T1000 (cell line): ENCODE measurements at regions not wholly inside any gene's neighbourhood (a gene's known extent, or its start where the extent isn't known, plus 50 kb on each side); places are given as distances from the start of the nearest gene placed in this dataset.
"Not testable (repeated sequence)": the region's sequence is repeated elsewhere in the genome, so short reads cannot be mapped to it uniquely, and the experiment has no call there.

ENCODE experiments used
- DNase-seq: peaks from one replicate; lab custom pipeline; 2025; ENCODE audit warnings: mixed read lengths; lab: John Stamatoyannopoulos, UW

DNA sequence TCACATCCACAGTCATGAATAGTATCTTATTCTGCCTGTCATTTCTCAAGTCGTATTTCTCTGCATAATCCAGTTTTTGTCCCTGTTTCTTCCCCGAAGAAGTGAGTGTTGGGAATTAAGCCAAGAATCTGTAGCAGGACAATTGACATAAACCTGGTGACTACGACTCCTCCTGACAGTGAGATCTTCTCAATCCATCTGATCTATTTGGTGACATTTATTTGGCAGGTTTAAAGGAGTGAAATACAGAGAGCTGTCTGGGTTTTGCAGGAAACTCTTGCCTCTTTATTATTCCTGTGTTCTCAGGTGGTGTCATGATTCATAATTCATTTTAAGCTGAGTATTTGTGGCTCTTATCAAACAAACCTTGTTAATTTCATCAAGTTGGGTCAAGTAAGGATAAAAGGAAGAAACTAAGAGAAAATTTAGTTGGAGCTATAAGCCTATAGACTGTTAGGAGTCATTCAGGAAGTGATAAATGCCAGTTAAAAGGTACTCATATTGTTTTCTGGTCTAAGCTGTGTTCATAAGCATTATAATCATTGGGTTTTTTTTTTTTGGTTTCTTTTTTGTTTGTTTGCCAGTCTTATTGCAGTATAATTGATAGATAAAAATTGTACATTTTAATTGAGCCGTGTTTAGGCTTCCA lies 95.9 kb upstream of the PCSK1 start:
- DNase-seq: no peak

DNA sequence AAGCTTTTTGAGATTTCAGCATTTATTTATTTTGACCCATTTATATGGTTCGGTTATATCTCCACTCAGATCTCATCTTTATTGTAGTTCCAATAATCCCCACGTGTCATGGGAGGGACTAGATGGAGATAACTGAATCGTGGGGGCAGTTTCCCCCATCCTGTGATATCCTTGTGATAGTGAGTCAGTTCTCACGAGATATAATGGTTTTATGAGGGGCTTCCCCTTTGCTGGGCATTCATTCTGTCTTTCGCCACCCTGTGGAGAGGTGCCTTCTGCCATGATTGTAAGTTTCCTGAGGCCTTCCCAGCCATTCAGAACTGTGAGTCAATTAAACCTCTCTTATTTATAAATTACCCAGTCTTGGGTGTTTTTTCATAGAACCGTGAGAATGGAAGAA lies 96.5 kb upstream of the PCSK1 start:
- no peak for DNase-seq

DNA sequence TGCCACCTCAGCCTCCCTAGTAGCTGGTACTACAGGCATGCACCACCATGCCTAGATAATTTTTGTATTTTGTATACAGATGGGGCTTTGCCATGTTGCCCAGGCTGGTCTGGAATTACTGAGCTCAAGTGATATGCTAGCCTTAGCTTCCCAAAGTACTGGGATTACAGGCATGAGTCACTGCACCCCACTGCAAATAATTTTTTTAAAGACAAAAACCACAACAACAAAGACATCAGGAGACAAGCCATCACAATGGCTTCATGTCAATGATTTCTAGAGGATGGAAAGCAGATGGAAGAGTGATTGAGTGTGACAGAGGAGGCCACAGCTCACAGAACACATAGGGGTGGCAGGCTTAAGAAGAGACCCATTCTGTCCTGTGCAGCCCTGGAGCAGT lies 97.9 kb upstream of the PCSK1 start:
- no peak for DNase-seq

DNA sequence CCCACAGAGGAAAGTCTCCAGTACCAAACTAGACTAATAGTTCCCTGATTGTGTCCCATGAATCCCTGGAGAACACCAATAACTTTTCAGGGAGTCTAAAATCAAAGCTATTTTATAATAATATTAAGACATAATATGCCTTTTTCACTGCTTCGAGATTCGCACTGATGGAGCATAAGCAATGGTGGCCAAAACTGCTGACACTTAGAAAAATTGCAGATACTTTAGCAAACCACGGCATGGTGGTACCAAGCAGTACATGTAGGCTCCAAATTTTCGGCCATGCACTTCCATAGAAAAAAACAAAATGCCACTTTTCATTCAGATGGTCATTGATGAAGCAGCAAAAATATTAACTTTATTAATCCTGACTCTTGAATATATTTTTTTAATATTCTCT lies 100.3 kb upstream of the PCSK1 start:
- DNase-seq: no peak

- DNase-seq: no peak
These were observed 104.3 kb upstream of the PCSK1 start for GRCh38 chr5:96537386-96537785.

- no peak for DNase-seq
These were observed 105.8 kb upstream of the PCSK1 start for GRCh38 chr5:96538808-96539250.

DNA sequence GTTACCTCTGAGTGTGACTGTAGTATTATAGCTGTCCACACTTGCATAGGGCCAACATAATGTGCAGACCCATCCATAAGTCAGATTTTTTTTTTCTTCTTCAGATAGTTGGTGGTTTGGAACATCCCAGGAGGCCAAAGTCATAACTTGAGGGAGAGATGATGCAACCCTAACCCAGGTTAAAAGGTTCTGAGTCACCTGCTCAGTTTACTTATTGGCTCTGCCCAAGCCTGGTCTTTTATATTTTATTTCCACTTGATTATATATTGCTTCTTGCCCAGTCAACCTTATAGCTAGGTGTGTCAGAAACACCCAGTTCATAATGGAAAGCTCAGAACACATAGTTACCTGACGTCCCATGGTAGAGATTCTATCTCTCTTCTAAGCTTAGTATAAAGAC lies 113.1 kb upstream of the PCSK1 start:
- DNase-seq: no peak

- no peak for DNase-seq
These were observed 114.4 kb upstream of the PCSK1 start for GRCh38 chr5:96547486-96547885.

DNA sequence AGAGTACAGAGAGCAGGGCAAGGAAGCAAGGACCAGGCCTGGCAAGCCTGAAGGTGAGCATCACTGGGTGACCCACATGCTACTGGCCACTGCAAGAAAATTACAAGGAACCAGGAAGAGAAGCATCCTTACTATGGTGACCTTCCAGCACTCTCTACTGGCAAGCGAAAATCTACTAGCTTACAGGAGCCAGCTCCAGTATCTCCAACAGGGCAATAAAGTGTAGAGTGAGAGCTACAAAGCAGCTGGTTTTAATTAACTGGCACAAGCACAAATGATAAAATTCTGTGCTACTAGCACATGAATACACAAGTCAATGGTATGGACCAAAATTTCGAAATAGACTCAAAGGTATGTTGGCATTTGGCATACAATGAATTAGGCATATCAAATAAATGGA lies 113.3 kb upstream of the CAST start:
- DNase-seq: no peak

DNA sequence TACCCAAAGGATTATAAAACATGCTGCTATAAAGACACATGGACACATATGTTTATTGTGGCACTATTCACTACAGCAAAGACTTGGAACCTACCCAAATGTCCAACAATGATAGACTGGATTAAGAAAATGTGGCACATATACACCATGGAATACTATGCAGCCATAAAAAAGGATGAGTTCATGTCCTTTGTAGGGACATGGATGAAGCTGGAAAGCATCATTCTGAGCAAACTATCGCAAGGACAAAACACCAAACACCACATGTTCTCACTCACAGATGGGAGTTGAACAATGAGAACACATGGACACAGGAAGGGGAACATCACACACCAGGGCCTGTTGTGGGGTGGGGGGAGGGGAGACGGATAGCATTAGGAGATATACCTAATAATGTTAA lies 101.3 kb upstream of the CAST start:
- not testable (repeated sequence) for DNase-seq

GRCh38 chr5:96562614-96563013 lies 99.6 kb upstream of the CAST start:
- no peak for DNase-seq

DNA sequence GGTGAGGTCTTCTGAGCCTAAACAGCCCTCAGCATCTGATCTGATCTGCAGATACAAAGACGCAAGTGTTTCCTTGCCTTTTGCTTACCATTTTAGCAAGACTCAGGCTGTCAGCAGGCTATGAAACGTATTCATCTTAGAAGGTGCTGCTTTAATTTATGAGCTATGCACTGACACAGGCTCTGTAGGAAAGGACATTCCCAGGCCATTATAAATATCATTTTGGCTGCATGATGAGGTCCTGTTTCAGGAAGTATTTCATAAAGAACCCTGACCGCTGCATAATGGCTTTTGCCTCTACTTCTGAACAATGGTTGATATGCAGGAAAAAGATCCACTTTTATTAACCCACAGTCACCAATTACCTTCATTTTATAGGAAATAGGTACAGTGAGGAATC lies 98.4 kb upstream of the CAST start:
- DNase-seq: no peak

- peak; percentile 13 for DNase-seq
These were observed 96.5 kb upstream of the CAST start for GRCh38 chr5:96565582-96566265.

GRCh38 chr5:96566833-96567587 lies 95.2 kb upstream of the CAST start:
- no peak for DNase-seq

DNA sequence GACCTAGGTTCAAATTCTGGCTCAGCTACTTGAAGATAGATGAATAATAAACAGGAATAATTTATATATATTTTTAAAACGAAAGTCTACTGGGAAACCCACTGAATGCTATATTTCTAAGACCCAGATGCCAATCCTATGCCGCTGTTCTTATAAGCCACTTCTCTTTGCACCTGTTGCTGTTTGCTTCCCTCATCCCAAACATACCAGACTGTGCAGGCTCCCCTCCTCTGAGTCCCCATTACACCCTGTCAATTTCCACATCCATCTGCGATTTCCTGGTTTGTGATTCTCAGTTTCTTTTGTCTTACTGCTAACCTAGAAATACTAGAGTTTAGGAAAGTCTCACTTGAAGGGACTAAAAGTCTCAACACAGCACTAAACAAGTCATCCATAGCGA lies 92.8 kb upstream of the CAST start:
- DNase-seq: no peak

- no peak for DNase-seq
These were observed 92.4 kb upstream of the CAST start for GRCh38 chr5:96569770-96570169.

- DNase-seq: peak; percentile 13
These were observed 89.2 kb upstream of the CAST start for GRCh38 chr5:96572864-96573512.

GRCh38 chr5:96573513-96573894 lies 88.7 kb upstream of the CAST start:
- DNase-seq: no peak

DNA sequence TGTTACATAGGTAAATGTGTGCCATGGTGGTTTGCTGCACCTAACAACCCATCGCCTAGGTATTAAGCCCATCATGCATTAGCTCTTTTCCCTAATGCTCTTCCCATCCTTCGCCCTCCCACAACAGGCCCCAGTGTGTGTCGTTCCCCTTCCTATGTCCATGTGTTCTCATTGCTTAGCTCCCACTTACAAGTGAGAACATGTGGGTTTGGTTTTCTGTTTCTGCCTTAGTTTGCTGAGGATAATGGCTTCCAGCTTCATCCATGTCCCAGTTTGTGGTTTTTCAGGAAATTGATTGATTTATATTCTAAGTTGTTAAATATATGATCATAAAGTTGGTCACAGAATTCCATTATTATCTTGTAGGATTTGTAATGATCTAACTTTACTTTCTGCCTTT lies 85.3 kb upstream of the CAST start:
- no peak for DNase-seq

DNA sequence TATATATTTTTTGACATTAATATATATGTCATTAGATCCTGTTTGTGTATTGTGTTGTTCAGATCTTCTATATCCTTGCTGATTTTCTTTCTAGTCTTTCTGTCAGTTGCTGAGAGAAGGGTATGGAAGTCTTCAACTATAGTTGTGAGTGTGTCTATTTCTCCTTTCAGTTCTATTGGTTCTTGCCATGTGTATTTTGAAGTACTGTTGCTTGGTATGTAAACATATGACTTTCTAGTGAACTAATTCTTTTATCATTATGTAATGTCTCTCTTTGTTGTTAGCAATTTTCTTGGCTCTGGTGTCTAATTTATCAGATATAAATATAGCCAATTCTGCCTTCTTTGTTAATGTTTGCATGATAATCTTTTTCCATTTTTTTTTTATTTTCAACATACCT lies 84.3 kb upstream of the CAST start:
- DNase-seq: no peak

DNA sequence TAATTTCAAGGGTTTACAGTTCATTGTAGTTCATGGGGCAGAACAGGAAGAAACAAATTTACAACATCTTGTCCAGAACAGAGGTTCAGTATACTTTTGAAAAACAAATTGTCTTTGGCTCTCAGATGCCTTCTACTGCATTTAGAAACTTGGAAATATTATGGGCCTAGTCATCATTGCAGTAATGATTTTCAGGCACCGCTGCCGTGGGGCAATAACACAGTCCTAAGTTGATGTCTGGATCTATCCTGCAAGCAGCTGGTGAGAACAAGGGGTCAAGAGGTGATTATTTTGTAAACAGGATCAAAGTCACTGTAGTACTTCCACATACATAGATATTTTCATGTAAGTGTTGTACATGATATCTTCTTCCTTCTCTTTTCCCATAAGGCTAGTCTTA lies 82.5 kb upstream of the CAST start:
- no peak for DNase-seq

DNA sequence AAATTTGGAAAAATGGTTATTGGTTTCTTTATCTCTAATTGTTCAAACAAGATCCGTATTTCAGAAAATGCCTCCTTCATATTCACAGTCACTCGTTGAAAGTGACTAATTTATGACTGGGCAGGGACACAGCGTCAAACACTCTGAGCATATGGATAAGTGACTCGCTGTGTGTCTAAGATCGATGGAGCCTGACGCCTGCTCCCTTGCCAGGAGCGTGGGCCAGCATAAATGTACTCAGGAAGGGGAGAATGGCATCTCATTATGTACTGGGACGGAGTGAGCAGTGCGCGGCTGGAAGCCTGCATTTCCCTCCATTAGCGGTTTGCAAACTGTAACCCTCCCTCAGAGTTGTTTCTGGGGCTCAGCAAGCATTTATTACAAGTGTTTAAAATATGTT lies 79.8 kb upstream of the CAST start:
- no peak for DNase-seq

DNA sequence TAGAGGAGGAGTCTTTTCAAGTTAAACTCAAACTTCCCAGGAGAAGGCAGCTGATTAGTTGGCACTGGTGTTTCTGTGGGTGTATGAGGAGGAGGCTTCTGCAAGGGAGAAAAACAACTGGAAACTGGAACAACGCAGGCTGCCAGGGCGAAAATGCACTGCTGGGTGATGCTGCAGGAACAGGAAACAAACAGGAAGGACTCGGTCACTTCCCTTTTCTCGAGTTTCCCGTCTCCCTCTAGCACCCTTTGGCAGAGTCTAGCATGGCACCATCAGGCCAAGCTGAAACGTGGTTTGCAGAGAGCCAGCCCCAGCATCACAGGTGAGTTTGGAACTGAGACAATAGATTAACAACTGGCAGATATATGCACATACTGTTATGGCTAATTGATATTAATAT lies 77.5 kb upstream of the CAST start:
- DNase-seq: no peak
